GM12878 (cell line): ENCODE measurements at regions not wholly inside any gene's neighbourhood (a gene's known extent, or its start where the extent isn't known, plus 50 kb on each side); places are given as distances from the start of the nearest gene placed in this dataset.

Experiments
- BCL11A ChIP-seq: IDR thresholded peaks from 2 replicates; pipeline ENCODE4 v1.6.1; 2011; ENCODE audit warnings: low read depth, low read length
- BRCA1 ChIP-seq: IDR thresholded peaks from 2 replicates; pipeline ENCODE4 v1.6.1; 2011; ENCODE audit warnings: low read depth, low read length, improper control_type of control experiment
- CHD2 ChIP-seq: IDR thresholded peaks from 2 replicates; pipeline ENCODE4 v1.6.1; 2011; ENCODE audit warnings: low read depth, low read length, improper control_type of control experiment, borderline replicate concordance
- CHD4 ChIP-seq: fragments of 200-600 bp; sonication (generic); IDR thresholded peaks from 2 replicates; pipeline ENCODE4 v1.6.1; 2016; ENCODE audit warnings: mild to moderate bottlenecking
- CREM ChIP-seq: IDR thresholded peaks from 2 replicates; pipeline ENCODE4 v1.6.1; 2014; ENCODE audit warnings: antibody characterized with exemption, low read depth
- EED ChIP-seq: sonication (generic); IDR thresholded peaks from 2 replicates; pipeline ENCODE4 v1.6.1; 2016; ENCODE audit warnings: antibody characterized with exemption, low read depth
- EP300 ChIP-seq, 2 experiments: fragments of 150-350 bp in 1 of 2; IDR thresholded peaks; 2 replicates each; pipeline ENCODE4 v1.6.1; 2011 to 2012; ENCODE audit warnings: low read depth in 2 of 2, low read length in 2 of 2, borderline replicate concordance in 1 of 2, improper control_type of control experiment in 1 of 2, inconsistent platforms in 1 of 2; ENCODE audit not compliant: control insufficient read depth in 1 of 2
- FOXK2 ChIP-seq: fragments of 450-650 bp; IDR thresholded peaks from 2 replicates; pipeline ENCODE4 v1.6.1; 2017; ENCODE audit warnings: mild to moderate bottlenecking, moderate library complexity
- FOXM1 ChIP-seq: IDR thresholded peaks from 2 replicates; pipeline ENCODE4 v1.6.1; 2012; ENCODE audit warnings: low read depth, mild to moderate bottlenecking, inconsistent platforms, low read length, moderate library complexity
- HCFC1 ChIP-seq: fragments of 150-350 bp; IDR thresholded peaks from 2 replicates; pipeline ENCODE4 v1.6.1; 2014; ENCODE audit warnings: low read length
- HDAC6 ChIP-seq: fragments of 200-600 bp; sonication (generic); IDR thresholded peaks from one replicate; pipeline ENCODE4 v1.8.0; 2017; ENCODE audit warnings: antibody characterized with exemption; ENCODE audit not compliant: unreplicated experiment
- HDGF ChIP-seq: fragments of 450-650 bp; IDR thresholded peaks from 2 replicates; pipeline ENCODE4 v1.6.1; 2016; ENCODE audit warnings: antibody characterized with exemption
- IKZF1 ChIP-seq: fragments of 450-650 bp; conservative IDR thresholded peaks from 2 replicates; pipeline ENCODE4 v1.6.1; 2017; ENCODE audit warnings: antibody characterized with exemption, mild to moderate bottlenecking
- KAT2A ChIP-seq: conservative IDR thresholded peaks from 2 replicates; pipeline ENCODE4 v1.6.1; 2011; ENCODE audit warnings: low read depth, low read length; ENCODE audit not compliant: control insufficient read depth
- KLF5 ChIP-seq: fragments of 450-650 bp; IDR thresholded peaks from 2 replicates; pipeline ENCODE4 v1.6.1; 2014; ENCODE audit warnings: mild to moderate bottlenecking; ENCODE audit not compliant: partially characterized antibody
- LARP7 ChIP-seq: fragments of 450-650 bp; IDR thresholded peaks from 2 replicates; pipeline ENCODE4 v1.6.1; 2017; ENCODE audit warnings: mild to moderate bottlenecking
- RAD21 ChIP-seq: IDR thresholded peaks from 2 replicates; pipeline ENCODE4 v1.6.1; 2011; ENCODE audit warnings: mild to moderate bottlenecking, low read depth, low read length, moderate library complexity; ENCODE audit not compliant: insufficient read depth
- RB1 ChIP-seq: fragments of 450-650 bp; formaldehyde crosslinking; IDR thresholded peaks from 2 replicates; pipeline ENCODE4 v1.6.1; 2017; ENCODE audit warnings: mild to moderate bottlenecking, borderline replicate concordance
- SMC3 ChIP-seq: IDR thresholded peaks from 2 replicates; pipeline ENCODE4 v1.6.1; 2011; ENCODE audit warnings: low read length, improper control_type of control experiment, borderline replicate concordance
- SPI1 ChIP-seq: IDR thresholded peaks from 2 replicates; pipeline ENCODE4 v1.6.1; 2011; ENCODE audit warnings: low read depth, mild to moderate bottlenecking, low read length, moderate library complexity, borderline replicate concordance; ENCODE audit not compliant: insufficient read depth
- SREBF1 ChIP-seq: IDR thresholded peaks from 2 replicates; pipeline ENCODE4 v1.6.1; 2012; ENCODE audit warnings: mild to moderate bottlenecking, low read length
- SREBF2 ChIP-seq: IDR thresholded peaks from 2 replicates; pipeline ENCODE4 v1.6.1; 2012; ENCODE audit warnings: mild to moderate bottlenecking, low read length
- ZNF24 ChIP-seq: fragments of 450-650 bp; IDR thresholded peaks from 2 replicates; pipeline ENCODE4 v1.6.1; 2017; ENCODE audit warnings: antibody characterized with exemption, mild to moderate bottlenecking
- ZZZ3 ChIP-seq: IDR thresholded peaks from 2 replicates; pipeline ENCODE4 v1.6.1; 2011; ENCODE audit warnings: low read depth; ENCODE audit not compliant: control insufficient read depth, insufficient read length
- TF ChIP-seq, protein P1 (sequence below): fragments of 150-350 bp; IDR thresholded peaks from 2 replicates; pipeline ENCODE4 v1.6.1; 2016; ENCODE audit warnings: low read depth, low read length
- TF ChIP-seq, protein P2 (sequence below): fragments of 150-350 bp; IDR thresholded peaks from 2 replicates; pipeline ENCODE4 v1.6.1; 2014; ENCODE audit warnings: mild to moderate bottlenecking, low read depth, low read length
- TF ChIP-seq, protein P3 (sequence below): fragments of 450-650 bp; IDR thresholded peaks from 2 replicates; pipeline ENCODE4 v1.6.1; 2016; ENCODE audit warnings: mild to moderate bottlenecking
- TF ChIP-seq, protein P4 (sequence below): IDR thresholded peaks from 2 replicates; pipeline ENCODE4 v1.6.1; 2011; ENCODE audit warnings: borderline replicate concordance, low read depth, mild to moderate bottlenecking, moderate library complexity, mixed read lengths, low read length; ENCODE audit not compliant: insufficient read depth; ENCODE audit errors: extremely low read length

DNA sequence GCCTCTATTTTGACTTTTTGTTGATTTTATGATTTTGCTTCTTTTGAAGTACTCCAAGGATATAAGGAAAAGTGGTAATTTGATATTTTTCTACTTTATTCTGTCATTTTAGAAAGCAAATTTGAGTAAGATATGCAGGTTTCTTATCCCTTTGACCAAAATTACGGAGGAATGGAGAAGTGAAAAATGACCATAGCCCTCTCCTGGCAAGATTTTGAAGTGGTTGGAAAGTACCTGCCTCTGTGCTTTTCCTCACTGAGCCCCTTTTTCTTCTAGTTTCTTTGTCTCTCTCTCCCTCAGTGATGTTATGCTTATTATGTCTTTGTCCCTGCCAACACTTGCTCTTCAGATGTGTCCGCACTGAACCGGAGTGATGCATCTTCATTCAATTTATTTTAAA is 898.1 kb downstream of the EPHA4 start (continued):
- no peak for TF ChIP-seq HDGF
- TF ChIP-seq CHD4 = no peak
- TF ChIP-seq BCL11A = 0 out of 2 replicates have a peak, but pooled peaks have one; percentile 38
- TF ChIP-seq, protein P1, sequence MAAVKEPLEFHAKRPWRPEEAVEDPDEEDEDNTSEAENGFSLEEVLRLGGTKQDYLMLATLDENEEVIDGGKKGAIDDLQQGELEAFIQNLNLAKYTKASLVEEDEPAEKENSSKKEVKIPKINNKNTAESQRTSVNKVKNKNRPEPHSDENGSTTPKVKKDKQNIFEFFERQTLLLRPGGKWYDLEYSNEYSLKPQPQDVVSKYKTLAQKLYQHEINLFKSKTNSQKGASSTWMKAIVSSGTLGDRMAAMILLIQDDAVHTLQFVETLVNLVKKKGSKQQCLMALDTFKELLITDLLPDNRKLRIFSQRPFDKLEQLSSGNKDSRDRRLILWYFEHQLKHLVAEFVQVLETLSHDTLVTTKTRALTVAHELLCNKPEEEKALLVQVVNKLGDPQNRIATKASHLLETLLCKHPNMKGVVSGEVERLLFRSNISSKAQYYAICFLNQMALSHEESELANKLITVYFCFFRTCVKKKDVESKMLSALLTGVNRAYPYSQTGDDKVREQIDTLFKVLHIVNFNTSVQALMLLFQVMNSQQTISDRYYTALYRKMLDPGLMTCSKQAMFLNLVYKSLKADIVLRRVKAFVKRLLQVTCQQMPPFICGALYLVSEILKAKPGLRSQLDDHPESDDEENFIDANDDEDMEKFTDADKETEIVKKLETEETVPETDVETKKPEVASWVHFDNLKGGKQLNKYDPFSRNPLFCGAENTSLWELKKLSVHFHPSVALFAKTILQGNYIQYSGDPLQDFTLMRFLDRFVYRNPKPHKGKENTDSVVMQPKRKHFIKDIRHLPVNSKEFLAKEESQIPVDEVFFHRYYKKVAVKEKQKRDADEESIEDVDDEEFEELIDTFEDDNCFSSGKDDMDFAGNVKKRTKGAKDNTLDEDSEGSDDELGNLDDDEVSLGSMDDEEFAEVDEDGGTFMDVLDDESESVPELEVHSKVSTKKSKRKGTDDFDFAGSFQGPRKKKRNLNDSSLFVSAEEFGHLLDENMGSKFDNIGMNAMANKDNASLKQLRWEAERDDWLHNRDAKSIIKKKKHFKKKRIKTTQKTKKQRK = no peak
- TF ChIP-seq, protein P2, sequence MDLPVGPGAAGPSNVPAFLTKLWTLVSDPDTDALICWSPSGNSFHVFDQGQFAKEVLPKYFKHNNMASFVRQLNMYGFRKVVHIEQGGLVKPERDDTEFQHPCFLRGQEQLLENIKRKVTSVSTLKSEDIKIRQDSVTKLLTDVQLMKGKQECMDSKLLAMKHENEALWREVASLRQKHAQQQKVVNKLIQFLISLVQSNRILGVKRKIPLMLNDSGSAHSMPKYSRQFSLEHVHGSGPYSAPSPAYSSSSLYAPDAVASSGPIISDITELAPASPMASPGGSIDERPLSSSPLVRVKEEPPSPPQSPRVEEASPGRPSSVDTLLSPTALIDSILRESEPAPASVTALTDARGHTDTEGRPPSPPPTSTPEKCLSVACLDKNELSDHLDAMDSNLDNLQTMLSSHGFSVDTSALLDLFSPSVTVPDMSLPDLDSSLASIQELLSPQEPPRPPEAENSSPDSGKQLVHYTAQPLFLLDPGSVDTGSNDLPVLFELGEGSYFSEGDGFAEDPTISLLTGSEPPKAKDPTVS = no peak
- TF ChIP-seq SREBF2 = no peak
- peak; percentile 62 for TF ChIP-seq IKZF1
- TF ChIP-seq SMC3 = no peak; the same call in 1 of the 2 replicates
- TF ChIP-seq CHD2 = no peak
- TF ChIP-seq SPI1 = peak; percentile 86
- no peak for TF ChIP-seq HDAC6
- no peak for TF ChIP-seq LARP7
- TF ChIP-seq HCFC1 = no peak
- TF ChIP-seq RAD21 = no peak
- no peak for TF ChIP-seq ZNF24
- no peak for TF ChIP-seq ZZZ3
- TF ChIP-seq, protein P3, sequence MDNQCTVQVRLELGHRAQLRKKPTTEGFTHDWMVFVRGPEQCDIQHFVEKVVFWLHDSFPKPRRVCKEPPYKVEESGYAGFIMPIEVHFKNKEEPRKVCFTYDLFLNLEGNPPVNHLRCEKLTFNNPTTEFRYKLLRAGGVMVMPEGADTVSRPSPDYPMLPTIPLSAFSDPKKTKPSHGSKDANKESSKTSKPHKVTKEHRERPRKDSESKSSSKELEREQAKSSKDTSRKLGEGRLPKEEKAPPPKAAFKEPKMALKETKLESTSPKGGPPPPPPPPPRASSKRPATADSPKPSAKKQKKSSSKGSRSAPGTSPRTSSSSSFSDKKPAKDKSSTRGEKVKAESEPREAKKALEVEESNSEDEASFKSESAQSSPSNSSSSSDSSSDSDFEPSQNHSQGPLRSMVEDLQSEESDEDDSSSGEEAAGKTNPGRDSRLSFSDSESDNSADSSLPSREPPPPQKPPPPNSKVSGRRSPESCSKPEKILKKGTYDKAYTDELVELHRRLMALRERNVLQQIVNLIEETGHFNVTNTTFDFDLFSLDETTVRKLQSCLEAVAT = no peak
- TF ChIP-seq FOXK2 = no peak
- TF ChIP-seq FOXM1 = no peak
- no peak for TF ChIP-seq CREM
- no peak for TF ChIP-seq BRCA1
- no peak for TF ChIP-seq KLF5
- no peak for TF ChIP-seq SREBF1
- no peak for TF ChIP-seq KAT2A
- TF ChIP-seq, protein P4, sequence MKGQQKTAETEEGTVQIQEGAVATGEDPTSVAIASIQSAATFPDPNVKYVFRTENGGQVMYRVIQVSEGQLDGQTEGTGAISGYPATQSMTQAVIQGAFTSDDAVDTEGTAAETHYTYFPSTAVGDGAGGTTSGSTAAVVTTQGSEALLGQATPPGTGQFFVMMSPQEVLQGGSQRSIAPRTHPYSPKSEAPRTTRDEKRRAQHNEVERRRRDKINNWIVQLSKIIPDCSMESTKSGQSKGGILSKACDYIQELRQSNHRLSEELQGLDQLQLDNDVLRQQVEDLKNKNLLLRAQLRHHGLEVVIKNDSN = no peak
- peak in 1 of 2 experiments; percentile 58; a peak in 1 of 4 replicates for TF ChIP-seq EP300 (IDR thresholded peaks at IDR 0.05; ENCODE audit: borderline replicate concordance in 1 of 2, control insufficient read depth in 1 of 2, low read depth in 2 of 2, low read length in 2 of 2)
- TF ChIP-seq EED = peak; percentile 29; the same call in 1 of the 2 replicates
- TF ChIP-seq RB1 = no peak
